Smooth muscle cell (in vitro differentiated cells): ENCODE measurements at regions not wholly inside any gene's neighbourhood (a gene's known extent, or its start where the extent isn't known, plus 50 kb on each side); places are given as distances from the start of the nearest gene placed in this dataset.
A peak's percentile ranks its signal among the peaks of the same experiment; 100 is the strongest.

Source experiments
- DNase-seq: peaks from one replicate; lab custom pipeline; 2025; ENCODE audit not compliant: unreplicated experiment; lab: John Stamatoyannopoulos, UW
- H2AFZ ChIP-seq: fragments of 200-600 bp; sonication (generic); 2 replicates; pipeline ENCODE4 v1.6.0; 2016; ENCODE audit warnings: antibody characterized with exemption, low read depth, mild to moderate bottlenecking
- H3F3A ChIP-seq: fragments of 200-600 bp; sonication (generic); 2 replicates; pipeline ENCODE4 v1.6.0; 2017; ENCODE audit warnings: antibody characterized with exemption, low read depth
- H3K27ac ChIP-seq: fragments of 200-600 bp; sonication (generic); 2 replicates; pipeline ENCODE4 v1.5.1; 2016; ENCODE audit warnings: low read depth, mild to moderate bottlenecking
- H3K27me3 ChIP-seq: fragments of 200-600 bp; sonication (generic); 2 replicates; pipeline ENCODE4 v1.6.1; 2016; ENCODE audit warnings: low read depth, mild to moderate bottlenecking
- H3K36me3 ChIP-seq: fragments of 200-600 bp; sonication (generic); 2 replicates; pipeline ENCODE4 v1.5.1; 2016; ENCODE audit warnings: low read depth
- H3K4me1 ChIP-seq: fragments of 200-600 bp; sonication (generic); 2 replicates; pipeline ENCODE4 v1.5.1; 2016; ENCODE audit warnings: low read depth
- H3K4me2 ChIP-seq: fragments of 200-600 bp; sonication (generic); 2 replicates; pipeline ENCODE4 v1.6.0; 2016; ENCODE audit warnings: mild to moderate bottlenecking
- H3K4me3 ChIP-seq: fragments of 200-600 bp; sonication (generic); 2 replicates; pipeline ENCODE4 v1.5.1; 2016; ENCODE audit warnings: mild to moderate bottlenecking
- H3K79me2 ChIP-seq: fragments of 200-600 bp; sonication (generic); 2 replicates; pipeline ENCODE4 v1.6.0; 2016; ENCODE audit warnings: low read depth, mild to moderate bottlenecking
- H3K9ac ChIP-seq: fragments of 200-600 bp; sonication (generic); 2 replicates; pipeline ENCODE4 v1.6.0; 2016; ENCODE audit warnings: low read depth
- H3K9me3 ChIP-seq: fragments of 200-600 bp; sonication (generic); replicated peaks from 2 replicates; pipeline ENCODE4 v1.5.1; 2016; ENCODE audit warnings: low read depth
- H4K20me1 ChIP-seq: fragments of 200-600 bp; sonication (generic); 2 replicates; pipeline ENCODE4 v1.6.0; 2016; ENCODE audit warnings: low read depth
- CTCF ChIP-seq: fragments of 200-600 bp; sonication (generic); IDR thresholded peaks from 2 replicates; pipeline ENCODE4 v1.5.1; 2017; ENCODE audit warnings: borderline replicate concordance, mild to moderate bottlenecking, antibody characterized with exemption; ENCODE audit not compliant: insufficient read depth, poor library complexity, severe bottlenecking
- WGBS: methylation state at CpG from one replicate; pipeline ENCODE4 v1.1.7; 2016; ENCODE audit warnings: low lambda C conversion rate; 5-methylcytosine and 5-hydroxymethylcytosine counted together

- no peaks in the 10 kb centered on the region for H4K20me1 ChIP-seq
- no peaks in the 10 kb centered on the region for H3K27me3 ChIP-seq
- peaks cover 14% of the 10 kb centered on the region for H3K4me1 ChIP-seq
- TF ChIP-seq CTCF: no peak
- H3K9me3 ChIP-seq: no peaks in the 10 kb centered on the region
- no peak overlapping the region for H3K4me2 ChIP-seq
- no peaks in the 10 kb centered on the region for H3K36me3 ChIP-seq
- WGBS: 77% methylated on average over 3 of the region's 3 CpGs
- H3F3A ChIP-seq: peaks cover 2% of the 10 kb centered on the region
- no peak overlapping the region for H3K9ac ChIP-seq
- no peaks in the 10 kb centered on the region for H3K79me2 ChIP-seq
- DNase-seq: no peak
- no peak overlapping the region for H3K4me3 ChIP-seq
- H2AFZ ChIP-seq: peak overlapping the region; percentile 29
- no peak overlapping the region for H3K27ac ChIP-seq
Measured at GRCh38 chr12:43267818-43268217, 284.2 kb downstream of the ADAMTS20 start.

- Histone ChIP-seq H3K9me3 (no peaks in the 10 kb centered on the region), H3K27ac (peak overlapping the region; percentile 34)
Measured at GRCh38 chr12:43261701-43262100, 290.3 kb downstream of the ADAMTS20 start.

GRCh38 chr12:43255522-43256111 is 296.4 kb downstream of the ADAMTS20 start:
- no peak overlapping the region for H3K4me2 ChIP-seq
- no peak for TF ChIP-seq CTCF
- no peaks in the 10 kb centered on the region for H3K79me2 ChIP-seq
- no peak for DNase-seq
- H3K27me3 ChIP-seq: no peaks in the 10 kb centered on the region
- no peaks in the 10 kb centered on the region for H3K9me3 ChIP-seq
- H2AFZ ChIP-seq: no peak overlapping the region
- no peak overlapping the region for H3K4me3 ChIP-seq
- H3K36me3 ChIP-seq: no peaks in the 10 kb centered on the region
- H3F3A ChIP-seq: peaks cover 3% of the 10 kb centered on the region
- no peaks in the 10 kb centered on the region for H3K4me1 ChIP-seq
- H3K9ac ChIP-seq: no peak overlapping the region
- H3K27ac ChIP-seq: no peak overlapping the region
- no peaks in the 10 kb centered on the region for H4K20me1 ChIP-seq

More at GRCh38 chr12:43261701-43262100, 290.3 kb downstream of the ADAMTS20 start:
- DNase-seq: no peak
- Histone ChIP-seq H2AFZ (peak overlapping the region; percentile 28), H4K20me1 (no peaks in the 10 kb centered on the region), H3K79me2 (no peaks in the 10 kb centered on the region), H3K9ac (no peak overlapping the region), H3K4me3 (no peak overlapping the region), H3K27me3 (no peaks in the 10 kb centered on the region), H3K4me1 (peaks cover 4% of the 10 kb centered on the region), H3F3A (peaks cover 3% of the 10 kb centered on the region), H3K36me3 (no peaks in the 10 kb centered on the region), H3K4me2 (peak overlapping the region; percentile 29)
- TF ChIP-seq CTCF: no peak
- 8% methylated on average over 1 of the region's 1 CpG for WGBS

GRCh38 chr12:43252585-43252984 is 299.4 kb downstream of the ADAMTS20 start:
- Histone ChIP-seq H3K4me2 (no peak overlapping the region), H2AFZ (no peak overlapping the region), H3K9ac (no peak overlapping the region), H3K9me3 (no peaks in the 10 kb centered on the region), H4K20me1 (no peaks in the 10 kb centered on the region), H3K79me2 (no peaks in the 10 kb centered on the region), H3K27ac (no peak overlapping the region), H3K4me3 (no peak overlapping the region), H3K4me1 (no peaks in the 10 kb centered on the region), H3F3A (no peaks in the 10 kb centered on the region), H3K27me3 (no peaks in the 10 kb centered on the region), H3K36me3 (no peaks in the 10 kb centered on the region)
- 97% methylated on average over 1 of the region's 1 CpG for WGBS
- no peak for DNase-seq
- TF ChIP-seq CTCF: no peak
